ENCODE measurements at regions not wholly inside any gene's neighbourhood (a gene's known extent, or its start where the extent isn't known, plus 50 kb on each side); places are given as distances from the start of the nearest gene placed in this dataset.

DNA sequence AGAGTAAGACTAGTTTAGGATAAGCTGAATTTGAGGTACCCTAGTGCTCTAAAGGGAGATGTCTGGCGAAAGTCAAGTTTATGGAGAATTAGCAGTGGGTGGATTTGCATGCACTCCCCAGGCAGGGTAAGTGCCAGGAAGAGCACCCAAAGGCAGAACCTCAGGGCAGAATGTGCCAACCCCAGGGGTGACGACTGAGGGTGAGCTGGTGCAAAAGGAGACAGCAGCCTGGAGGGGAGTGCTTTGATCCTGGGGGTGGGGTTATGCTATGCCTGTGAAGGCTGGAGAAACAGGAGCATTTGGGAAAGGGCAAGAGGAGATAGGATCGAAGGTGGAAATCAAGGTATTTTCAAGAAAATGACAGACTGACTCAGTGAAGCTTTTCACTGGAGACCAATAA, 208.5 kb upstream of the PDE10A start:
- TF ChIP-seq EZH2 (IDR thresholded peaks at IDR 0.05): no peak
- no peak for TF ChIP-seq POLR2AphosphoS5 (IDR thresholded peaks at IDR 0.05; ENCODE audit: borderline replicate concordance, low read depth, low read length)
- no peak for TF ChIP-seq FOXP2 (optimal IDR thresholded peaks at IDR 0.05; ENCODE audit: control extremely low read depth, extremely low read length, insufficient read depth)

Data from SK-N-MC (cell line).